ACC112 (cell line): ENCODE measurements at regions not wholly inside any gene's neighbourhood (a gene's known extent, or its start where the extent isn't known, plus 50 kb on each side); places are given as distances from the start of the nearest gene placed in this dataset.

Experiments
- H2AFZ ChIP-seq: fragments of 200-600 bp; sonication (generic); one replicate; pipeline ENCODE4 v1.6.0; 2017; ENCODE audit warnings: antibody characterized with exemption, low read length; ENCODE audit not compliant: unreplicated experiment
- H3K27ac ChIP-seq: fragments of 200-600 bp; sonication (generic); 2 replicates; pipeline ENCODE4 v1.5.1; 2014; ENCODE audit warnings: low read depth, mild to moderate bottlenecking, antibody characterized with exemption, low read length, moderate library complexity
- H3K27me3 ChIP-seq: fragments of 200-600 bp; sonication (generic); 2 replicates; pipeline ENCODE4 v1.6.1; 2014; ENCODE audit warnings: mild to moderate bottlenecking, antibody characterized with exemption, low read length, moderate library complexity, mixed read lengths; ENCODE audit not compliant: insufficient read depth
- H3K36me3 ChIP-seq: fragments of 200-600 bp; sonication (generic); 2 replicates; pipeline ENCODE4 v1.6.1; 2016; ENCODE audit warnings: mild to moderate bottlenecking, antibody characterized with exemption, low read length, moderate library complexity, mixed read lengths; ENCODE audit not compliant: insufficient read depth
- H3K4me1 ChIP-seq: fragments of 200-600 bp; sonication (generic); one replicate; pipeline ENCODE4 v1.6.1; 2016; ENCODE audit warnings: low read length, mixed read lengths; ENCODE audit not compliant: insufficient read depth, unreplicated experiment, control insufficient read depth
- H3K4me3 ChIP-seq: fragments of 200-600 bp; sonication (generic); 2 replicates; pipeline ENCODE4 v1.5.1; 2014; ENCODE audit warnings: mild to moderate bottlenecking, low read depth, low read length
- H3K79me2 ChIP-seq: fragments of 200-600 bp; sonication (generic); one replicate; pipeline ENCODE4 v1.6.0; 2016; ENCODE audit warnings: low read length; ENCODE audit not compliant: control insufficient read depth, unreplicated experiment, insufficient read depth

DNA sequence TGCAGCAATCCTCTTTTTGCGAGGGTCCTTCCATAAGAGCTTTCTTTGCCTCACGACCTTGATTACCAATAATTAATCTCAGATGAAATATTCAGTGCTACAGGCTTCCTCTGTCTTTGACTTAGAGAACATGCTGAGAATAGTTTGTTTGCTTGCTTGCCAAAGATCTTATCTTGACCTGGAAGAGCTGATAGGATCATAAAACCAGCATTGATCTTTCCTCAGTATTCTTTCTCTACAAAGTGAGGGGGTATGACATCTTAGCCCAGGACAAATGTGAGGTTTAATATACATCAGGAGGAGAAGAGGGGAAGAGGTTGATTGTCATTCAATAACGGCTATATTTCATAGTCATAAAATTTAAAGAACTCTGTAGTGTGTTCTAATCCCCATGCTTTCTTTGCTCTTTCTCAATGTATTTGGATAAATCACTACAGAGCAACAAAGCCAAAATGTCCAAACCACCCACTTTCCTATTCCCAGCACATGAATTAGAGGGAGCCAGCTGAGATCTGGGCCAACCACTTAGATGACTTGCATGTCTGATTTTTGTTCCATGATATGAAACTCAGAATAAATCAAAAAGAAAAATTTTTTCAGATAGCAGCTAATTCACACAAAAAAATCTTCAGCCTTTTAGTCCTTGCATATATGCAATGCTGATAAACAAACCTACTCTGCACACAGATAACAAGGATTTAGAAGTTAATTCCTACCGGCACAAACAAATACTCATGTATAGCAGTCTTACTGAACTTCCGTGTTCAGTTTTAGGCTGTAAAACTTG lies 50.5 kb upstream of the IPO9 start:
- H3K4me3 ChIP-seq: no peak overlapping the region; the same call in 1 of the 2 replicates
- H3K27ac ChIP-seq: peak overlapping the region; percentile 65
- no peak overlapping the region for H2AFZ ChIP-seq
- H3K79me2 ChIP-seq: peaks cover 71% of the 10 kb centered on the region
- peaks cover 81% of the 10 kb centered on the region for H3K4me1 ChIP-seq
- H3K27me3 ChIP-seq: no peaks in the 10 kb centered on the region
- peaks cover 33% of the 10 kb centered on the region for H3K36me3 ChIP-seq
